HUDEP-2 (cell line): ENCODE measurements at regions not wholly inside any gene's neighbourhood (a gene's known extent, or its start where the extent isn't known, plus 50 kb on each side); places are given as distances from the start of the nearest gene placed in this dataset.
"Not testable (repeated sequence)": the region's sequence is repeated elsewhere in the genome, so short reads cannot be mapped to it uniquely, and the experiment has no call there.

Experiments
- DNase-seq, 76 experiments: peaks; one replicate each; lab custom pipeline; 2025; ENCODE audit not compliant: unreplicated experiment in 76 of 76; lab: John Stamatoyannopoulos, UW

DNA sequence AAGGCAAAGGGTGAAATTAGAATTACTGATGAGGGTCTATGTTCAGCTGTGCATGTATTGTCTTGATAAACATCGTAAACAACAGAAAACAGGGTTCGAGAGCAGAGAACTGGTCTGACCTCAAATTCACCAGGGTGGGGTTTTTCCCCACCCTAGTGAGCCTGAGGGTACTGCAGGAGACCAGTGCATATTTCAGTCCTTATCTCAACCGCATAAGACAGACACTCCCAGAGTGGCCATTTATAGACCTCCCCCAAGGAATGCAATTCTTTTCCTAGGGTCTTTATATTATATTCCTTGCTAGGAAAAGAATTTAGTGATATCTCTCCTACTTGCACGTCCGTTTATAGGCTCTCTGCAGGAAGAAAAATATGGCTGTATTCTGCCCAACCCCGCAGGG, 257.0 kb upstream of the OSR1 start:
- not testable (repeated sequence) for DNase-seq

DNA sequence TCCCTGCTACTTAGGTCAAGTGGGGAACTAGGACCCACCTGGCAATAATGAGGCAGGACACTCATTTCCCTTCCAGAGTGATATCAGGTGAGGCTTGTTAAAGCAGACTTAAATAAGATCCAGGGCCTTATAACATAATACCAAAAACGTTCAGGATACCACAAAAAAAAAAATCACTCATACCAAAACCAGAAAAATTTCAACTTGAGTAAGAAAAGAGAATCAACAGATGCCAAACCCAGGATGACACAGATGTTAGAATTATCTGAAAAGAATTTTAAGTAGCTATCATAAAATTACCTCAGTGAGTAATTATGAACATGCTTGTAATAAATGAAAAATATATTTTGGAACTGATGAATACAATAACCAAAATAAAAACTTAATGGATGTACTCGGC, 255.6 kb upstream of the OSR1 start:
- DNase-seq, result no peak

DNA sequence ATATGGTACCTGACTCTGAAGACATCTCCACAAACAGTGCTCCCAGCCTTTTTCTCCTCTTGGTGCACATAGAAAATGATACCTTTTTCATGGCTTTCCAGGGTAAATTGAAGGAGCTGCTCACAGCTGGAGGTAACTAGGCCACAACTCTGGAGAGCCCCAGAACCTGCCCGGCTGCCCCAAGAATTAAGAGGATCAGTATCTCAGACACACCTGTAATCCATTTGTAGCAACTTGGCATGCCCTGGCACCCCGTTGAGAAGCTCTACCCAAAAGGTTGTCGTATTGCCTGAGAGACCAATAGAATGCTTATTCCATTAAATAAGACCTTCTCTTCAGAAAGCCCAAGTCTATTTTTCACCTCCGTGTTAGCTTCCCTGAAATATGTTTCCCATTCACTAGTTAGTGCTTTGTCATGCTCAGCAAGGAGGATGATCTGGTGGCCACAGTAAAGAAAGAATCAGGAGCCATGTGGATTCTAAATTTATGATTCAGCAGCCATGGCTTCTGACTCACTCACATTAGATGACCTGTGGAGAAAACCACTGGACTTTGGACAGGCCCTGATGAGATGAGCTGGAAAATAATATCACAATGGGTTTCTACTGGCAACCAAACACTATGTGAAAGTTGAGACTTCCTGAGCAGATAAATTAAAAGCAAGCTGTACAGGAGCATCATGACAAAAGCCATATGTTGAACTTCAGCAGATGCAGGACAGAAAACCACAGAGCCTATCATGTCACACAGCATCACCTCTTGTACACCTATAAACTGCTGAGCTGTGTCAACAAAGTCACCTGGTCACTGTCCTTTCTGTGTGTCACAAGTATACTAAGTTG, 253.3 kb upstream of the OSR1 start:
- no peak for DNase-seq

DNA sequence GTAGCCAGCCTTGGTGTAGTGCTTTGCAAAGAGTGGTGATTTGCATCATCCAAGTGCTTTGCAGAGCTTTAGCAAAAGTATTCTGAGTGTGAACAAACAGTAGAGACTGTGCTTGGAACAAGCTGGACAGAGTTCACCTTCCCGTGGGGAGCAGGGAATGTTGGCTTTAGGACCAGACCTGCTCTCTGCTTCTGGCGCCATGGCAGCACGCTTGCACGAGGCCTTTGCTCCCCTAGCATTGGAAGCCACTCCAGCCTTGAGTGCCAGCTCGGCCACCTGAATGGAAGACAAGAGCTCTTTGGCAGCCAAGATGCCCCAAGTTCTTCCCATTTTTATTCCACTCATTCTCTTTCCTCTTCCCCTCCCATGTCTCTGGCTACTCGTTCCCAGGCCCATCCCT, 250.8 kb upstream of the OSR1 start:
- DNase-seq, result no peak

DNA sequence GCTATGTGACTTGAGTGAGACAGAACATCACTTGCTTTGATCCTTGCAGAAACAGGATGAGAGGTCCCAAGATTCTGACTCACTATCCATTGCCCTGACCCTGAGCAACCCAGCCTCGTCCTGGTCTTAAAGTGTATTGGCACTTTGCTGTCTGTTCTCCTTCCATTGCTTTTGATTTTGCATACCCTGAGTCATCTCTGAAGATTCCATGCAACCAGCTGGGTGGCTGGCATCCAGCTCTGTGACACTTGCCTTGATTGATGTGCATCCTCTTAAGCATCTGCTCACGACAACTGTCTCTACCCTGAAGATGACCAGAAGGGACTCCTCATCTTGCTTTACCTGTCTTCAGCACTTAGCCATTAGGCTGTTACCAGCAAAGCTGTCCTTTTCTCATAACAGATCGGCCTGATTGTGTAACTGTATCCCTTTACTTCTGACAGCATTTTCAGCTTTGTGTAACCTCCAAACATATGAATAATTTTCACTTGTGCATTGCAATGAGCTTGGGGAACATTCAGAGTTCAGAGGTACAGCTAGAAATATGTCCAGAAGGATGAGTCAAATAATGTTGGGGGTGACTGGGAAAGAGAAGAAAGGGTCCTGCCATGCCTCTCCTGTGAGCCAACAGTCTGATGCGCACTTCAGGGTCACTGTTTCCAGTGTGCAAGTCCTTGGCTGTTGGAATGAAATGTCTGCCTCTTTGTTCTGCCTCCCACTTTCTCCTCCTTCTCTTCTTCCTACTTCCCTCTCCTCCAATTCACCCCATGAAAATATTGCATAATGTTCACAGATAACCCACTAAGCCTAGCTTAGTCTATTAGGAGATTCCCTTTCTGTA, 249.7 kb upstream of the OSR1 start:
- DNase-seq, result no peak

DNA sequence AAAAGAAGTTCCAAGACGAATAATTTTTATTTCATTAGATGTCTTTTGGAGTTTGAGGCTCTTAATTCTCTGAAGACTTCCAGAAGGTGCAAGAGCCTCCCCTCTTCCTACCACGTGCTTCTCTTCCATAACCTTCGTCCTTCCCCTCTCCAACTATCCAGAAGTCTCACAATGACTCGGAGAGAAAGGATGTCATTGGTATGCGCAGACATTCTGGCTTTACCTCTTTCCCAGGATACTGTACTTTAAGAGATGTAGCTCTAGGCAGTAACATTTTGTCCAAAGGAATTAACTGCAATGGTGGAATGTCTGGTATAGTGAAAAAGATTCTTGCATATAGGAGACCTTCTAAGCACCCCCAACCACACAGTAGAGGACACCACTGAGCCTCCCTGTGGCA, 249.0 kb upstream of the OSR1 start:
- DNase-seq, result no peak

DNA sequence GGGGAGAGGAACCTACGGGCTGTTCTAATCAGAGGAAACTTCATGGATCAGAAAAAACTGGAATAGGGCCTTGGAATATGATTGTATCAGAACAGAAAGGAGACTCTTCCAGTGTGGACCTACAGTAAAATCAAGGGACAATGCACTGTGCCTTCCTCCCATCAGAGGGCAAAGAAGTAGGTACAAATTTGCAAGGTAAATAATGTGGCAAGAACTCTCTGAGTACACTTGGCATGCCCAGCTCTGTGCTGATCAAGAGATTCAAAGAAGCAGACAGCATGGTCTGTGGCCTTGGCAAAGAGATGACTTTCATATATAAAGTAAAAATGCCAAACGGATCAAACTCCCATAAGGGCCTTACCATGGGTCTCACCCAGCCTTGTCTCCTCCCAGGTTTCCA, 242.6 kb upstream of the OSR1 start:
- DNase-seq, result no peak

DNA sequence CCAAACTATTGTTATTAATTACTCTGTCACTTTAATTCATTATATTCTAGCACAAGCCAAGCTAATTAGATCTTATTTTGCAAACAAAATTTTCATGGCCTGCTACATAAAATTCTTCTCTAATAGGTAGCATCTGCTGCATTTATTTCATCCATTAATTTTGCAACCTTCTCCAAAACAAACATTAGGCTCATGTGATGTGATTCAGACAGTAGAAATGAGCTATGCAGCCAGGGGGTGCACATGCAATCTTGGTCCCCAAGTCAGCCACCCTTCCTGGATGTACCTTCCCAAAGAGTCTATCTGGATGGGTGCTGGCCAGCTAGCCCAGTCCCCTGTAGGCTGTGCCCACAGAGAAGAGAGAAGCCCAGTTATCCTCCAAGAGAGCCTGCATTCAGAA, 242.1 kb upstream of the OSR1 start:
- DNase-seq, result no peak

DNA sequence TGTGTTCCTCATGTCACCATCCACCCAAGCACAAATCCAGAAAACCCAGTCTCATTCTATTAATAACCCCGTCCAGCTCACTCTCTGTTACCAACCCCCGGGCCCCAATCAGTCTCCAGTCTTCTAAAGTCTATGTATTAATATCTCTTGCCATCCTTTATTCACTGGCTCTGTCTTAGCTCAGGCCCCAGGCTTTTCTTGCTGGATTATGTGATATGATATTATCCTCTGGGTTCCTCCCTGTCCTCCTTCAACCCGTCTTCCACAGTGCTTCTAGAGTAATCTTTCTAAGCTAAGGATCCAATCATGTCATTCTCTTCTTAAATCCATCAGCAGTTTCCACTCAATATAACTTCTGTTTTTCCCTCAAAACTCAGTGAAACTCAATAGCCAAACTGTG, 240.5 kb upstream of the OSR1 start:
- DNase-seq, result no peak

DNA sequence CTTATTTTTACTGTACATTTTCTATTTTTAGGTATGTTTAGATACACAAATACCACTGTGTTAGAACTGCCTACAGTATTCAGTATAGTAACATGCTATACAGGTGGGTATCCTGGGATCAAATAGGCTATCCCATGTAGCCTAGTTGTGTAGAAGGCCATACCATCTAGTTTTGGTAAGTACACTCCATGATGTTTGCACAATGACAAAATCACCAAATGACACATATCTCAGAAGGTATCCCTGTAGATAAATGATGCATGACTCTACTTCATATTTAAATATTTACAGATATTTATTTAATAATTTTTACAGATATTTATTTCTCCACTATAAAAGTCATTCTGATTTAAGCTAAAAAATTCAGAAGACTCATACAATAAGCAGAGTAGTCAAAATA, 233.8 kb upstream of the OSR1 start:
- DNase-seq, result no peak

DNA sequence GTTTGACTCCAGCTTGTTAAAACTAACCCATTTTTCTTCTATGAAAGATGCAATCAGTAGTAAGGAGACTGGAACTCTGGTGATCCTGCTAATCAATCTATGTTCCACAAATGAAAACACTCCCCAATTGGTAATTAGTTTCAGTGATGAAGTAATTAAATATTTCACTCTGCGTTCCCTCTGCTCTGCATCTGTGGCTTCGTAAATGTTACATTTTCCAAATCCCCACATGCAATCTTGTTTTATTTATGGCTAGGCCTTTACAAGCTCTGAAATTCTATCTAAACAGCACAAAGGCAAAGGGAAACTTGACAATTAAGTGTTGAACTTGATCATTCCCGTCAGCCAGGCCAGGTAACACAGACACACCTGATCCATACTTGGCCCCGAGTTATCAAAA, 231.4 kb upstream of the OSR1 start:
- DNase-seq, result no peak

DNA sequence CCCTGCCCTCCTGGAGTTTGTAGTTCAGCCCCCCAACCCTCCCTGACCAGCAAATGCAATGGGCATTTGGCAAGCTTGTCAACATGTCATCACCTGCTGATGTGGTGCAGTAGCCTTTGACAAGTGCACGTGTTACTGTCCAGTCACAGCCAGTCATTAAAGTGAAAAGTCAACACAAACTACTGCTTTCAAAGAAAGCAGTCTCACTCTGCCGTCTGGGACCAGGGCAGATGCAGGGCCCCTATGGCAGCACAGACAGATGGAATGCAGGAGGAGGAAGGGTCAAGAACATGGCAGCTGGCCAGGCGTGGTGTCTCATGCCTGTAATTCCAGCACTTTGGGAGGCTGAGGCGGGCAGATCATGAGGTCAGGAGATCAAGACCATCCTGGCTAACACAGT, 222.4 kb upstream of the OSR1 start:
- no peak for DNase-seq

DNA sequence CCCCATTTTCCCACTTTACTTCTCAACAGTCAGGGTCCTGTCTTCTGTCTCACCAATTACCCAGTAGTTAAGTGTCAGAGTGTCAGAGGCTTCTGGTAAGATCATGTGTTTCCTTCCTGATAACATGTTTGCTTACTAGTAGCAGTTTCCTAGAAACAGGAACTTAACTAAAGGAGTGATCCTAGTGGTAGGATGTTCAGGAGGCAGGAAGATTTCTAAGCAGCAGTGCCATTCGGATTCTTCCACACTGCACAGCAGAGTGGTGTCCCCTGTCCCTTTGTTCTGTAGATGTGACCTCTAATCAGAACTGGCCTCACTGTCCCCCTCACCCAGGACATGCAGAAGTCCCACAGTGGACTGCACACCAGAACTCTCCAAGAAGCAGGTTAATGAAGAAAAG, 221.8 kb upstream of the OSR1 start:
- no peak for DNase-seq

DNA sequence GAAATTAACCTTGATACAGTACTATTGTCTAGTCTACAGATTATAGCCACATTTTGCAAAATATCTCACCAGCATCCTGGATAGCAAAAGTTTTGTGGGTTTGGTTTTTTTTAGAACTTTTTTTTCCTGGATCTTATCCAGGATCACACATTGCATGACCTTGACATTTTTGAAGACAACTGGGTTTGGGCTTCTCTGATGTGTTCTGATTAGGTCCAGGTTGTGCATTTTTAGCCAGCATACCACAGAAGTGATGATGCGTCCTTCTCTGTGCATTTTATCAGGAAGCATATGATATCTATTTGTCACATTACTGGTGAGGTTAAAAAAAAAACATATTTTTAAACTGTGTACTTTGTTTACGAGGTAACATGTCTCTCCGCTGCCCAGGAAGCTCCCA, 221.0 kb upstream of the OSR1 start:
- DNase-seq, result no peak

DNA sequence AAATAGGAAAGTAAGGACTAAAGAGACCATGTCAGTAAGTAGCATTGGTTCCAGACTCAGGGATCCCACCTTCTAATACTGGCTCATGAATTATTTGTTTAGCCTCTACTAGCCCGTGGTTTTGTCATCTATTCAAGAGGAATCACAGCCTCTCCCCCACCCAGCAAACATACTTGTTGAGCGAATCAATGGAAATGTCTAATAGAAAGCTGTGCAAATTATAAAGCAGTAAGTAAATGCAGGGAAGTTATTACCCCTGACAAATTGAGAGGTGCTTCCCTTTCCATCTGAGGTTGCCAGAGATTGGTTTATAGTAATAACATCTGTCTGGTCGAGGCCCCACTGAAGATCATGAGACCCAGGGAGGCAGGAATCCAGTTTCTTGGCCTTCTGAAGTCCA, 219.3 kb upstream of the OSR1 start:
- DNase-seq, result no peak

DNA sequence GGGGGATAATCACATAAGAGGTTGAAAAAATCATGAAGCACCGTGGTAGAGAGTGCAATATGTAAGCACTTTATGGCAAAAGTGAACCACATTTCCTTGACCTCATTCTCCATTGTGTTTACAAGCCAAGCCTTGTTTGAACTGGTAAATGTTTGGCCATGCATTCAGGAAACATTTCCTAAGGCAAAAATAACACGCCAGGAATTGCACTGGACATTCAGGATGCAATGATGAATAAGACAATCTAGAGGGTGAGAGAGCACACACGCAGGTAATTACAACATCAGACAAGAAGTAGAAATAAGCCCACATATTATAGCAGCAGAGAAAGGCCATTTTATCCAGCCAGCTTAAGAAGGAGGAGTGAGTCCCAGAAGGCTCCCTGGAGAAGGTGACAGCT, 218.0 kb upstream of the OSR1 start:
- DNase-seq, result no peak

DNA sequence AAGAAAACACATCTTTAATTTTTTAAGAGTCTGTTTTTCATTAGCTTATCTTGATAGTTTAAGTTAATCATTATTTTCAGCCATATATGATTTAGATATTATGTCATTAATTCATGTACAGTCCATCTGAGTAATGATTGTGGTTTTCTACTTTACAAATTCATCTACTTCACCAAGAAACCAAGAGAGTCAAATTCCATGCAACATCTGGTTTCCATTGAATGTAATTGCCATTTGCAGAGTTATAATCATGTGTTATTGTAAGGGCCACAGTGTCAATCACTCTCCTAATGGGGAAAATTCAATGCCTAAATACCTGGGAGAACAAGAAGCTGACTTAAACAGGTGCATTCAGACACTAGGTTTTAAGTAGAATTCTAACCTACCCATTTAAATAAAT, 217.2 kb upstream of the OSR1 start:
- no peak for DNase-seq

DNA sequence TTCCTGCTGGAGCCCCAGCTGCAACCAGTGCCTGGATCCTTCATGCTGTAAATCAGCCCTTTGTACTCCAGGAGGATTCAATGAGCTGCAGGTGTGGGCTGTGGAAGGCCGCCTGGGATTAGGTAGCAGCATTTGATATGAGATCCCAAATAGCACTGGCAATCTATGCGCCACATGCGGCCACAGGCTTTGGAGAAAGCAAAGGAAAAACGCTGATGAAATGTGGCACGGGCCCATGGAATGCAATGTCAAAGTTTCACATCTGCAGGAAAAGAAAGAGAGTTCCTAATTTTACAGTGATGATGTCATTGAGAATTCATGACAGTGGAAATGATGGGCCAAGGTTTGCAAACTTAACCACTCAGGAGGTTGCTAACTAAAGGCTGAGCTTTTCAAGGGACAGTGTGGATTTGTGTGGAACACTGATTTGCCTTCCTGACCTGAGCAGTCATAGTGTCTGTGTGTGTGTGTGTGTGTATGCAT, 216.4 kb upstream of the OSR1 start:
- DNase-seq, result no peak

DNA sequence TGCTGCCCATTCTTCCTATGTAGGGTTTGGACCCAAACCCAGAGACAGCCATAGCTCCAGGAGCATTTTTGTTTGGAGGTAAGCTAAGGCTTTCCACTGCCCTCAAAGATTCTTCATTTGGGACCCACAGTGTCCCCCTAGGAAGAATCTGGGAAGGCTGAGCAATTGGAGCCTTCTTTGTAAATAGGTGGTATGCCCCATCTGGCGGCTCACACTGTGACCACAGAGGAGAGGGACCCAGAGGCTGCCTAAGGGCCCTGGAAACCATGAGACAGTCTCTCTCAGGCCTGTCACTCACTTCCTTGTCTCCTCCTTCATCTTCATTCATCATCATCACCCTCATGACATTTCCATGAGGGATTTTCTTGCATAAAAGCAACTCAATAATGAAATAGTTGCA, 215.4 kb upstream of the OSR1 start:
- DNase-seq, result no peak

DNA sequence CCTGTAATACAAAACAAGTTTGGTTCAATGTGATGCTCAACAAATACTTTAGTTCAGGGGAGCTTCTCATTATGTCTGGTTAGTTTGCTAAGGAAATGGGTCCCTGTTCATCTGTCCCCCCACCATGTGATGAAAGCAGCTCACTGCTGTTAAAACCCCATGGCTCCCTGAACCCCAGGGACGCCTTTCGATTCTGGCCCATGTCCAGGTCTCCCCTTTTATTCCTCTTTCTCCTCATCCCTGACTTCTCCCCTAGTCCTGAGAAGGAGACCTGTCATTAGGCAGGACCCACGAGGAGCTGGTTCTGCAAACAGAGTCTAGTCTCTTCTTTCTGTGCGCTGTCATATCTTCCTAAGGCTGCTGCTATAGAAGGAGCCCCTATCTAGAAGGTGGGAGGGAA, 213.3 kb upstream of the OSR1 start:
- no peak for DNase-seq

DNA sequence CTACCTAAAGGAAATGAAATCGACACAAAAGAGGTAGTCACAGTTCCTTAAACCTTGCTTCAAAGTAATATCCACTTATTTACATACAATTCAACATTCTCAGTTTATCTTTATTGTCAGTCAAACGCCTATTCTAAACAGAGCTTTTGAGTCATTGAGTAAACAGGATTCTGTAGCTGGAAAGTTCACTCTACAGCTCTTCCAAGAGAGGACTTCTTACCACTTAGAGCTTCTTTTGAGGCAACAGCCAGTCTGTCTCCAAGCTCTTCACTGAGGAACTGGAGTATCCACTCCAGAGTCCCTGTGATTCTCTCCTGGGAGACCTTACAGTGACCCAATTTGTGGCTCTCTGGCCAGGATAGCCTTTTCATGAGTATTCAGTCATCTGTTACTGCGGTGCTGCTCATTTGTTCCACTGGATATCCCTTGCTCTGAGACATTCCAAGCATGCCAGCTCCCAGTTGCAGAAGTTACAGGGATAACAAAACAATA, 210.9 kb upstream of the OSR1 start:
- DNase-seq, result no peak

DNA sequence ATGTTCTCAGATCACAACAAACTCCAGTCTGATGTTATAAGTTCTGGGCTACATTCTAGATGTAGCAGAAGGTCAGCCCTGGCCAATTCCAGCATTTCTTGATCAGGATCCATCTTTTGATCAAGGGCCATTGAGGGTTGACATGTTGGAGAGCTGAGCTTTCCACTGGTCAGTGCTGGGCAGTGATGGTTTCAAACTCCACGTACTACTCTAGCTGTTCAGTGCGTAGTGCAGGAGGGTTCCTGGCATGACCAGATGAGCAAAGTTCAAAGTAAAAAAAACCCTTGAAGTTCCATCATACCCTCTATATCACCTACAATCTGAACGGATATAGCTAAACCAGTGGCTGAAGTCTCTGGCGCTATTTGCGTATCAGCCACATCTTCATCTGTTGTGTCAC, 210.4 kb upstream of the OSR1 start:
- no peak for DNase-seq
